HG03097 (cell line): ENCODE measurements at regions not wholly inside any gene's neighbourhood (a gene's known extent, or its start where the extent isn't known, plus 50 kb on each side); places are given as distances from the start of the nearest gene placed in this dataset.
"Not testable (repeated sequence)": the region's sequence is repeated elsewhere in the genome, so short reads cannot be mapped to it uniquely, and the experiment has no call there.

ENCODE experiments used
- ATAC-seq: cut with Tn5 transposase; IDR thresholded peaks from one replicate; pipeline ENCODE4 v1.9.1; 2021; ENCODE audit not compliant: unreplicated experiment, low FRiP score

DNA sequence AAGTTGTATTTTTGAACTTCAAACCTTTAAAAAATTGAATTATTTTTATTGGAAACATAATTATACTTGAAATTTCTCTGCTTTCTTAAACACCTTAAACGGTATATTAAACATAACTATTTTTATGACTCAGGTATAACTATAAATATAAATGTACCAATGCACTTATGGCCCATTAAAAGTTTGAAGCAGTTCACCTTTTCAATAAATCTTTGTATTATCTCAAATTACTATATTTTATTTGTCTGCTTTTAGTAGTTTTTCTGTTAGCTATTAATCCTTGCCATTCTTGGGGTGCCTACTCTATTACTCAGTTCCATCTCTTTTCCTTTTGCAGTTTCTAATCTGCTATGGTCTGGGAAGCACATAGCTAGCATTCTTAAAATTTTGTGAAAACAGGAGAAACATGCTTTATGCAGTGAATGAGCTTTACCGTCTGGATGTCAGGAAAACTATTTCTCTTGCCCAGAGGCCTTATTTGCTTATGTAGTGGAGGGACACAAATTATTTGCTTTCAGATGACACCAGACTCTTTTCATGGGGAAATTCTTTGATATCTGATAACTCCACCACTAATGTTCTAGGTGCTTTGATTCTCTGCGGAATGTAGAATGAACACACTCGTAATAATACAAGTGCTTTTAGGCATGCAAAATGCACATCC lies 378.9 kb upstream of the CITED2 start:
- ATAC-seq, result no peak

DNA sequence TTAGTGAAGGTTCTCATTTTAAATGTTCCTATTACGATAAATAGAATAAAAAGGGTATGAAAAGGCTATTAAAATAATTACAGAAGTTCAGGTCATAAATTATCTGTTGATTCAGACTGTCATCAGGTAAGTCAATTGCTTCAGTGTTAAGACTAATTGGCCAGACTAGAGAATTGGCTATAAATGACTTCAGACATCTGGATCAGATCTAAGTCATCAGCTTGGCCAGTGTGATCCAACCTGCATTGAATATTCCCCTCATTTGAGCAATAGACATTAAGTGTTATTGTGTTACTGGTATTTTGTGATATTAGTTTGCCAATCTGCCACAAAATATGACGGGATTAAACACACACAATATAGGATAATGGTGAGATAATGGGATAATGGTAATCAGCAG lies 377.6 kb upstream of the CITED2 start:
- ATAC-seq, result no peak

DNA sequence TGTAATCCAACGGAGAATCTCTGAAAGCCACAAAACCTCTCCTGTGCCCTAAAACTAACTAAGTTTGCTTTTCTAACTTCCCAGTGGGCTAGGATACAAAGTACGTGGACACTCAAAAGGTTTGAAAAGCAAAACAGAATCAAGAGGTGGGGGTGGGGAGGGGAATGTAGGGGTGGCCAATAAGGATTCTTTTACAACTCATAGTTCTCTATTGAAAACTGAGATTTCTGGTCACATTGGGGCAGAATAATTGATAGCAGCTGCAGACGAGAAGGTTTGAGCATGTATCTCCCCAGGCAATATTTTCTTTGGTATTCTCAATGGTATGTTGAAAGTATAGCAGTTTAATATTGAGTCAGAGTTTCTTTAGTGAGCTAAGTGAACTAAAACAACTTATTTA lies 376.7 kb upstream of the CITED2 start:
- ATAC-seq, result no peak

DNA sequence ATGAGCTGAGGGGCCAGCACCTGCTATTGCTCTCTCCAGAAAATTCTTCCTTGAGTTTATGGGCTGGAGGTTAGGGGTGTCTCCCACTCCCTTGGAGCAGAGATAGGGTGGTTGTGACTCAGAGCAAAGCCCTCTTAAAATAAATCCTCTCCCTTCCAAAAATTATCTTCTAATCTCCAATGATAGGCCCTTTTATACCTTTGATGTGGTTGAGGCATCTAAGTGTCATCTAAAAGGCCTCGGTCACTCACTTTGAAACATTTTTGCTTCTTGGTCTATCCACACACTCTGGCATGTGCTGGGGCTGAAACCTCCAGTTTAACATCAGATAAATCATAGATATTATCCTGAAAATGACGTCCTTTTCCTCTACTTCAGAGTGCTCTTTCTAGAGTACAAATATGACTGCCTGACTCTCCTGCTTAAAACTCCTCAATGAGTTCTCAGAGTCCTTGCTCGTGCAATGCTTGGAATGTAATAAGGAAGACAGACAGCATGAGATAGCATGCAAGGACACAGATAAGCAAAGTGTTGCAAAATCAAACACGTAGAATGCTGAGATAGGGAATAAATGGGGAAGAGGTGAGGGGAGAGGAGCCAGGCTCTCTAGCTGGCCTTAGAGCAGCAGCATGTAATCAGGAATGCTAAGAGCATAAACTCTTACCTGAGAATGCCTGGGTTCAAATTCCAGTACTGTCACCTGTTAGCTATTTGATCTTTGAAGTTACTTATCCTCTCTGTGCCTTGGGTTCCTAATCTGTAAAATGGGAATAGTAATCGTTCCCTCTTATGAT lies 374.1 kb upstream of the CITED2 start:
- ATAC-seq, result no peak

DNA sequence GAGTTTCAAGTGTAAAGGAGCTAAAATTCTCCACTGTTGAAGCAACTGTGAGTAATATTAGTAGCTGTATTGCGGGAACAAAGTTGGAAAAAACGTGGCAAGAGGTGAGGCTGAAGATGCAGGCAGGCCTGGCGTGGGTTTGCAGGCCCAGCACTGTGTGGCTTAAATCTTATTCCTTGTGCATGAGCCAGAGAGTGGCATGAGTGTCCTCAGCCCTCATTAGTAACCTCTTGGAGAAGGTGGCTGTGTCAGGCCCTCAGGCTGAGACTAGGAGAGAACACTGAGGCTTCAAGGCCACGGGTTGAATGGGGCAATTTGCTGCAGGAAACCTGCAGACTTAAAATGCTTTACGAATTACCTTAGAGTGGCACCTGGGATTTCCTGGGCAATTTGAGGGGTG lies 372.7 kb upstream of the CITED2 start:
- no peak for ATAC-seq

DNA sequence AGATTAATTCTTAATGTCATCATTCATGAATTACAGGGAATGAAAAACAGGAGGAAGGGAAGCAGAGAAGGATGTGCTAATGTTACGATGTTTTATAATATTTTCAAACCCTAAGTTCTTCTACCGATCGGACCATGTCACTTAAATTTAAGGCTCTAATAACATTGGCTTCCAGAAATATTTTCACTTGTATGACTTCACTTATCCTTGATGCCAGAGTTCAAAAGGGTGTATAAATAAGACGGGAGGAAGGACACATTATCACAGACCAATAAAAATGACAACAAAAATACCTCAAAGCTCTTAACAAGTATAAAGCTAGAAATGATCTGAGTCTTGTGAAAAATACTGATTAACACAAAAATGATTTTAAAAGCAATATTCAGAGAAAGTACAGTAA lies 370.4 kb upstream of the CITED2 start:
- no peak for ATAC-seq

DNA sequence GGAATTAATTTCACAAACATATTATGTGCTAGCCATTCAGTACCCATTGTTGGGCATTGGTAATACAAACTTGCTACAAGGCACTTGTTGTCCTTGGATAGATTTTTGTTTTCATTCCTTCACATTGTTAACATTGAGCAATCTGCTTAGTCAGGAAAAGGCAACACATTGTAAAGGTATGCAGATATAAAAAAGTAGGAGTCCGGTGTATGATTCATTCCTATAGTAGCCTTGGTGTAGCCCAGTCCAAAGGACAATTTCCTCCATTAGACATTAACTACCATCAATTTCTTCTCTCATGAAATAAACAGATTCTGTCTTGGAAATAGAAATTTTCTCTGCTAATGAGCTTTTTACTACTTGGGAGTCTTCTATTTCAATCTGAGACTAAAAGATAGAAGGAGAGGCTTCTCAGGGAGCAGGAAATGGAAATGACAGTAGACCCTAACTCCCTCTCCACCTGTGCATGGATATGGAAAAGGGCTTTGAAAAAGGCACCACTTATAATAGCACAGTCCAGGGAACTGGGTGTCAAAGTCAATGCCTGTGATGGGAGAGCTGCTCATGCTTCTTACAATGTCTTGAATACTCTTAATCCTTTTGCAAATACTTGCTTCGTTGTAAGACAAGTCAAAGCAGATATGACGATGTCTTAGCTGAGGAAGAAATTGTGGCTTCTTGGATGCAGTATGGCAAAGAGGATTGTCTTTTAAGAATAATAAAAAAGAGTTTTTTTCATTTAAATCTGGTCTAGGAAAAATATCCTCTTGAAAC lies 369.4 kb upstream of the CITED2 start:
- no peak for ATAC-seq

DNA sequence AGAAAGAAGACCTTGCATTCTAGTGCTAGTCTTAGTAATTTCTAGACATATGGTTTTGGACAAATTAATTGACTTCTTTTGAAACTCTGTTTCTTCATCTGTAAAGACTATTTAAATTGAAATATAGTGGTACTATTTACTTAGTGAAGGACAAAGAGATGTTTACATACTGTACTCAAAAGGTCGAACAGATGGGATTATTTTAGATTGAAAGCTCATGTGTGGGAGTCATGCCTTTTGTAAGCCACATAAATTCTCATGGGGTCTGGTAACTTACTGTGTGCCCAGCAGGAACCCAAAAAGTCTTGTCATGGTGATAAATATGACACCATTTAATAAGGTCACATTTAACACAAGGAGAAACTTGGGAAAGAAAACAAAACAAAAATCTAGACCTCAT lies 368.2 kb upstream of the CITED2 start:
- no peak for ATAC-seq

DNA sequence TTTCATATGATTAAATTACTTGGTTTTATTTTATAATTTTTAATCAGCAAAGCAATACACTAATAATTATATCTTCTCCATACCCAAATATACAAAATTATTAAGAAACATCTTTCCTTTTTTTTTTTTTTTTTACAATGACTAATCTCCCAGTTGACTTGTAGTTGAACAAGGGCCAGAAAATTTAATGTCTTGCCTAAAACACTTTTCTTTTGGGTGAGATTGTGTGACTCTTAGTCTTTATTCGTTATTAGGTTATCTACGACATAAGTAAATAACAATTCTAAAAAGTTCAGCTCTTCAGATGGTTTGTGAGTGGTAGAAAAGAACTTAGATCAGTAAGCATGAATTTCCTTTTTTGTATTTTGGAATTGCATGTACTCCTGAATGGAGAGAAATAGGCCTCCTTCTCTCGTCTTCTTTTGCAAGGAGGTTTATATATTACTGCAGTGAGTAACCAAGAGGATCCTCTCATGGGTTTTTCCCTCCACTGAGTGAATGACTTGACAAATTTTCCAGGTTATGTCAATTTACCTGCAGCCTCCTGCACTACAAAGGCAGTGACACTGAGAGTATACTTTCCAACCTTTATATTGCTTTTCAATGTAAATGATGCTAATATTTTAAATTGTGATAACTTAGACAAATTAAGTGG lies 364.5 kb upstream of the CITED2 start:
- no peak for ATAC-seq

DNA sequence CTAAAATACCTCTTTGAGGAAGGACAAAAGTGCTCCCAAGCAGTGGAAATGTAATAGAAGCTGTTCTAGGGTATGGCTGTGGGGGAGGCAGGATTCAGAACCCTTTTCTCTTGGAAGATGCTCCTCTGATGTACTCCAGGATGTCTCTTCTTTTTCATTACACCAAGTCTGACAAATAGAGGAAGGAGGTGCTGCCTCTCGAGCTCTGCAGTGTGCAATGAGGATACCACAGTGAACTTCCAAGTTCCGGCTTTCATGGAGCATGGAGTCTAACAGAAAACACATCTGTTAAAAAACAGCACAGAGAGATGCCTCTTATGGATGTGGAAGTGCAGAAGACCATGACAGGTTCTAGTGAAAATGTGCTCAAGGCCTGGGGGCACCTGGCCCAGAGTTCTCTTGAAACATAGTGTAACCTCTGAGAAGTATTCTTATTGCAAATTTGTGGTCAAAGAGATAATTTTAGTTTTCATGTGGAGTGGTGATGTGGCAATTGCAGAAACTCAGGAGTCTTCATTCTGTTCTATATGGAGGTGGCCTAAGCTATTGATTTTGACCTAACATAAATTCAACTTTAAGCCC lies 362.0 kb upstream of the CITED2 start:
- ATAC-seq, result no peak

DNA sequence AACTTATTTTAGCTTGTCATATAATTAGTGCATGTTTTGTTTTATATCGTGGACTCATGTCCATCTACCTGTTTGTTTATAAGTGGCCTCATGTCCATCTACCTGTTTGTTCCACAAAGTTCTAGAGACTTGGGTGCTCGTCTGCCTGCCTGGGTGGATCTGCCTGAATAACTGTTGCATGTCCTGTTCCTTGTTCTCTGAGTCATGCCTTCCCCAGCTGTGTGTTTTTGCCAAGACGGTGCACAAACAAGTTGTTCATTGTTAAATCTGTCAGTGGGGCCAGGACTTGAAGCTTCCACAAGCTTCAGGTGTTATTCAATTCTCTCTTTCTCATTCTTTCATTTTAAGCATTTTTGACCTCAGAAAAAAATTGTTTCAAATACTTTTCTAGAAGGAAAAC lies 358.0 kb upstream of the CITED2 start:
- ATAC-seq, result no peak

DNA sequence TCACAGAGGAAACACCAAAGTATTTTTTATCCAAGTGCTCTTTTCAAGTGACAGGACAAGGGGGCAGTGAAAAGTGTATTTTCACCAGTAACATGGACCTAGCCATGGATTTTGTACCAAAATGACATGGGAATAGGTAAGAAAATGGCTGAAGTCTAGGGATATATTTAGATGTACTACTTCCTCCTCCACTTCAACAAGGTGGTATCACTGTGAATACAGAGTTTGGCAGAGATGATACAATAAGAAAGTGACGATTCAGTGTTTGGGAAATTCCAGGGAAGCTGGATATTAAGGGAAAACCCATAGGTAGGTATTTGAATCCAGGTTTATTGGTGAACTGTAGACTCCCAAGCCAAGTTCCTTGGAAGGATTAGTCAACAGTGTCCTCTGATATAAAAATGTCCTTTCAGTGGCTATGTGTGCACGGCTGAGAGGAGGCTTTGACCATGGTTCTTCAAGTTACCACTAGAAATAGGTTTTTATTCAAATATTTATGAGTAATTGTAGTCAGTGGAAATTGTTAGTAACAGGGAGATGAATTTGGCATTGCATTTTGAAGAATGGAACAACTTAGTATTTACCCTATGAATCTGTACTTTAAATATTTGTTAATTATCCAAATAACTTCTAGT lies 356.0 kb upstream of the CITED2 start:
- ATAC-seq, result no peak

DNA sequence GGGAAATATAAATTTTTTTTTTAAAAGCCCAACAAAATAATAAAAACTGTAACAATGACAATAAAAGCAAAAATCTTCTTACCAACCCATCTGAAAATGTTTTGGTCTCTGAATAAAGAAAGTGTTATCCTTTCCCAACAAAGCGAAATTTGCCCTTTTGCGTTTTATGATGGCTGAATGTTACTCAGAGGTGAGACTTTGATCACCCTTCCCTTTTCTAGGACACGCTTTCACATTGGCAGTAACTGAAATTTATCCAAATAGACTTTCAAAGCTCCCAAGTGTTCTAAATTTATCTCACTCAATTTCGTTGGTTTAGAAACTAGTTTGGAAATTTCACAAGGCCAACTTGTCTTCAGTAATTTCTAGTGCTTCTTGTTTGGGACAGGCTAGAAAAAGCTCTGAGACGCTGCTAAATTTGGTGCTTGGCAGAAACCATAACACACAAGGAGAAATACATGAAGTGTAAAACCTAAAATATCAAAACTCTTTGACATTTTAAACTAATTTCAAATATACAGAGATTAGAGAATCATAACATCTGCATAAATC lies 354.5 kb upstream of the CITED2 start:
- no peak for ATAC-seq

DNA sequence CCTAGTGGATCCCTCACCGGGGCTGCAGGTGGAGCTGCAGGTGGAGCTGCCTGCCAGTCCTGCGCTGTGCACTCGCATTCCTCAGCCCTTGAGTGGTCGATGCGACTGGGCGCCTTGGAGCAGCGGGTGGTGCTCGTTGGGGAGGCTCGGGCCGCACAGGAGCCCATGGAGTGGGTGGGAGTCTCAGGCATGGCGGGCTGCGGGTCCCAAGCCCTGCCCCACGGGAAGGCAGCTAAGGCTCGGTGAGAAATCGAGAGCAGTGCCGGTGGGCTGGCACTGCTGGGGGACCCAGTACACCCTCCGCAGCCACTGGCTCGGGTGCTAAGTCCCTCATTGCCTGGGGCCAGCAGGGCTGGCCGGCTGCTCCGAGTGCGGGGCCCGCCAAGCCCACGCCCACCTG lies 351.8 kb upstream of the CITED2 start:
- not testable (repeated sequence) for ATAC-seq

DNA sequence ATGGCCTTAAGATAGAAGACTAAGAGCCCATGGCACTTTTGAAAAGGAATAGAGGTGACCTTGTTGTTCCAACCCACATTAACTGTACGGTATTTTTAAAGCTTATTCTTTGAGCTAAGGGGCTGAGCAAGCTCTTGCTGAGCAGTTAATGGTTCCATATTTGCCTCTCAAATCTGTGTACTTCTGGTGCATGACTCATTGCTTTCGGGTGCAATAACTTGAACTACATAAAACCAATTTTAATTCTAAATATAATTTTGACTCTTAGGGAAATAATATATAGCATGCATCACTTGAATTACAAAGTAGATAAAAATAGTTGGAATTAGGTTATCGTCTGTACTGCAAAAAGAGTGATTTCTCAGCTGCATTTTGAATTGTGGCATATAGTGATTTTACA lies 348.1 kb upstream of the CITED2 start:
- no peak for ATAC-seq

DNA sequence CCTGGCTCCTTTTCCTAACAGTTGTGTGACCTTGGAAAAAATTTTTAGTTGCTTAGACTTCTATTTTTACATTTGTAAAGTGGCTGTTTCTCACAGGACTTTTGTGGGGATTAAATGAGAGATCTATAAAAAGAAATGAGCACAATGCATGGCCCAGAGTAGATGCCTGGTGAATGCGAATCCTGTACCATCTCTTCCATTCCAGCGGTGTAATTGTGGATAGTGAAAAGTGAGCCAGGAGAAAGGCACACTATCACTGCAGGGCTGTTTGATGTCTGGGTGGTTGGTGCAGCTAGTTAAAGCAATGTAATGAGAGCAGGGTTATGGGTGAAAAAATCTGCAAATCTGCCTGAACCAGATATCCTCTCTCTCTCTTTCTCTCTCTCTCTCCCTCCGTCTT lies 347.5 kb upstream of the CITED2 start:
- no peak for ATAC-seq

DNA sequence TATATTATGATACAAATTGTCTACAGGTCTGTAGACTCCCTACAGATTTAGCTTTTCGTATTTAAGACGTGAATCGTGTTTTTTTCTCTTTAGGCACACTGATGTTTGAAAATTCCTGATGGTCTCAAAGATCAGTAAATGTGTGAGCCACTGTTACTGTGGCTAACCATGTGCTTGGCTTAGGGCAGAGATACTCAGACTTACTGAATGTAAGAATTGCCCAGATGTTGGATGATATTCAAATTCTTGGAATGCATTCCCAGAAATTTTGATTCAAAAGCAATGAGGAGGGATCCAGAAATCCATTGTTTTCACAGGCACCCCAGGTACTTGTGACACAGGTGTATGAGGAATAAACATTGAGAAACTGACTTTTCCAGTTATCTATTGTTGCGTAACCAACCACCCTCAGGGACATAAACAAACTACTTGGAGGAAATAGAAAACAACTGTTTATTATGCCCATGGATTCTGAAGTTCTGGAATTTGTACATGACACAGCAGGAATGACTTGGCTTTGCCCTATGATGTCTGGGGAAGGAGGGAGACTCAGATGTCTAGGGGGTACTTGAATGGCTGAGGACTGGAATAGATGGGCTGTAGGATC lies 339.6 kb upstream of the CITED2 start:
- no peak for ATAC-seq

DNA sequence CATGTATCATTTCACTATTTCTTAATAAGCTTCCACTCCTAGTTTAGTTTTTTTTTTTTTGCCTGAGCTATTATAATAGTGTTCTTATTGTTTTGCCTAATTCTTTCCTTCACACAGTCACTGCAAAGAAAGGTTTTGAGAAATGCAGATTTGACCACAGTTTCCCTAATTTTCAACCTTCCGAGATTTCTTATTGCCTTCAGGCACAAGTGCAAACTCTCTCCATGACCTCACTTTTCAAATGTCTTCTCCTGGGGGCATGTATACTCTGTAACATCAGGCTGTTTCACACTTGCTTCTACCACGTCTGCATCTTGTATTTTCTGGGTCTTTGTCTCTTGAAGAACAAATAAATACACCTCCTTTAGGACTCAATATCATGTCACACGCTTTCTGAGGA lies 339.0 kb upstream of the CITED2 start:
- ATAC-seq, result no peak

DNA sequence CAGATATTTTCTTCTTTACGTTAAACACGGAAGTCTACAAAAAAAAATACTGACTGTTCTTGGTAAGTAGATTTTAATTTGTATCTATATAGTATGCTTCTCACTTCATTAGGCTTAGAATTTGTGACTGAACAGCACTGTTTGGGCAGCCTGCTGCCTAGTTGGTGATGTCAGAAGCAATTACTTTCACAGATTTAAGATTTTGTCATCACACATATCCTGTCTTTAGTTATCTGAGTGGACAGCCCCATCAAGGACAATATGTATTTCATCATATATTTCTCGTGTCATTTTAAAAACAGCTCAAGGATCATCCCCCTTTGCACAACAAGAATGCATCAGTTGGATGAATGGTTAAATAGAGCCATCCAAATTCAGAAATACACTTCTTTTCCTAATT lies 338.4 kb upstream of the CITED2 start:
- ATAC-seq, result no peak
